ENCODE measurements at regions not wholly inside any gene's neighbourhood (a gene's known extent, or its start where the extent isn't known, plus 50 kb on each side); places are given as distances from the start of the nearest gene placed in this dataset.

DNA sequence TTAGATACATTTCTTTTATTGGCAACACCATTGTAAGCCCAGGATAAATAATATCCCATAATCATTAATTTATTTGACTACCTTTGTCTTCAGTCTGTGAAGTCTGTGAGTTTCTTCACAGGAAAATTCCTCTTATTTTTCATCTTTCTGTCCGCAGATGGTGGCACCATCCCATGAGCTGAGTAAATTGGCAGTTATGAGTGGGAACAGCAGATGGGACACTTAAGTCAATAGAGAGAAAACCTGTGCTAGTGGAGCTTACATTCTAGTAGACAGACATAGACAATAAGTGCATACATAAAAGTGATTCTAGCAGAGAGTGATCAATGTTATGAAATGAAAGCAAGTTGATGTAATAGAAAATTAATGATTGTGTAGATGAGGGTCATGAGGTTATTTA lies 638.2 kb upstream of the MIR17HG start:
- no peaks in the 10 kb centered on the region for H3K27me3 ChIP-seq (ENCODE audit: insufficient read depth, poor library complexity, severe bottlenecking)
- TF ChIP-seq, protein P1, sequence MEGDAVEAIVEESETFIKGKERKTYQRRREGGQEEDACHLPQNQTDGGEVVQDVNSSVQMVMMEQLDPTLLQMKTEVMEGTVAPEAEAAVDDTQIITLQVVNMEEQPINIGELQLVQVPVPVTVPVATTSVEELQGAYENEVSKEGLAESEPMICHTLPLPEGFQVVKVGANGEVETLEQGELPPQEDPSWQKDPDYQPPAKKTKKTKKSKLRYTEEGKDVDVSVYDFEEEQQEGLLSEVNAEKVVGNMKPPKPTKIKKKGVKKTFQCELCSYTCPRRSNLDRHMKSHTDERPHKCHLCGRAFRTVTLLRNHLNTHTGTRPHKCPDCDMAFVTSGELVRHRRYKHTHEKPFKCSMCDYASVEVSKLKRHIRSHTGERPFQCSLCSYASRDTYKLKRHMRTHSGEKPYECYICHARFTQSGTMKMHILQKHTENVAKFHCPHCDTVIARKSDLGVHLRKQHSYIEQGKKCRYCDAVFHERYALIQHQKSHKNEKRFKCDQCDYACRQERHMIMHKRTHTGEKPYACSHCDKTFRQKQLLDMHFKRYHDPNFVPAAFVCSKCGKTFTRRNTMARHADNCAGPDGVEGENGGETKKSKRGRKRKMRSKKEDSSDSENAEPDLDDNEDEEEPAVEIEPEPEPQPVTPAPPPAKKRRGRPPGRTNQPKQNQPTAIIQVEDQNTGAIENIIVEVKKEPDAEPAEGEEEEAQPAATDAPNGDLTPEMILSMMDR (IDR thresholded peaks at IDR 0.05; ENCODE audit: insufficient read depth, low read length): no peak
- TF ChIP-seq SPI1 (IDR thresholded peaks at IDR 0.05; ENCODE audit: borderline replicate concordance, low read depth): no peak
- TF ChIP-seq GABPA (IDR thresholded peaks at IDR 0.05; ENCODE audit: low read depth): no peak
- no peak for TF ChIP-seq POLR2AphosphoS5 (IDR thresholded peaks at IDR 0.05; ENCODE audit: low read depth)
- TF ChIP-seq, protein P2, sequence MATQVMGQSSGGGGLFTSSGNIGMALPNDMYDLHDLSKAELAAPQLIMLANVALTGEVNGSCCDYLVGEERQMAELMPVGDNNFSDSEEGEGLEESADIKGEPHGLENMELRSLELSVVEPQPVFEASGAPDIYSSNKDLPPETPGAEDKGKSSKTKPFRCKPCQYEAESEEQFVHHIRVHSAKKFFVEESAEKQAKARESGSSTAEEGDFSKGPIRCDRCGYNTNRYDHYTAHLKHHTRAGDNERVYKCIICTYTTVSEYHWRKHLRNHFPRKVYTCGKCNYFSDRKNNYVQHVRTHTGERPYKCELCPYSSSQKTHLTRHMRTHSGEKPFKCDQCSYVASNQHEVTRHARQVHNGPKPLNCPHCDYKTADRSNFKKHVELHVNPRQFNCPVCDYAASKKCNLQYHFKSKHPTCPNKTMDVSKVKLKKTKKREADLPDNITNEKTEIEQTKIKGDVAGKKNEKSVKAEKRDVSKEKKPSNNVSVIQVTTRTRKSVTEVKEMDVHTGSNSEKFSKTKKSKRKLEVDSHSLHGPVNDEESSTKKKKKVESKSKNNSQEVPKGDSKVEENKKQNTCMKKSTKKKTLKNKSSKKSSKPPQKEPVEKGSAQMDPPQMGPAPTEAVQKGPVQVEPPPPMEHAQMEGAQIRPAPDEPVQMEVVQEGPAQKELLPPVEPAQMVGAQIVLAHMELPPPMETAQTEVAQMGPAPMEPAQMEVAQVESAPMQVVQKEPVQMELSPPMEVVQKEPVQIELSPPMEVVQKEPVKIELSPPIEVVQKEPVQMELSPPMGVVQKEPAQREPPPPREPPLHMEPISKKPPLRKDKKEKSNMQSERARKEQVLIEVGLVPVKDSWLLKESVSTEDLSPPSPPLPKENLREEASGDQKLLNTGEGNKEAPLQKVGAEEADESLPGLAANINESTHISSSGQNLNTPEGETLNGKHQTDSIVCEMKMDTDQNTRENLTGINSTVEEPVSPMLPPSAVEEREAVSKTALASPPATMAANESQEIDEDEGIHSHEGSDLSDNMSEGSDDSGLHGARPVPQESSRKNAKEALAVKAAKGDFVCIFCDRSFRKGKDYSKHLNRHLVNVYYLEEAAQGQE (IDR thresholded peaks at IDR 0.05; ENCODE audit: insufficient replicate concordance, low read depth): no peak
- H3K4me3 ChIP-seq (replicated peaks; ENCODE audit: insufficient read depth, low read length): no peak overlapping the region
- no peak overlapping the region for H3K27ac ChIP-seq (replicated peaks)
- no peak for DNase-seq (ENCODE audit: low read depth in 1 of 2, low spot score in 1 of 2)

DNA sequence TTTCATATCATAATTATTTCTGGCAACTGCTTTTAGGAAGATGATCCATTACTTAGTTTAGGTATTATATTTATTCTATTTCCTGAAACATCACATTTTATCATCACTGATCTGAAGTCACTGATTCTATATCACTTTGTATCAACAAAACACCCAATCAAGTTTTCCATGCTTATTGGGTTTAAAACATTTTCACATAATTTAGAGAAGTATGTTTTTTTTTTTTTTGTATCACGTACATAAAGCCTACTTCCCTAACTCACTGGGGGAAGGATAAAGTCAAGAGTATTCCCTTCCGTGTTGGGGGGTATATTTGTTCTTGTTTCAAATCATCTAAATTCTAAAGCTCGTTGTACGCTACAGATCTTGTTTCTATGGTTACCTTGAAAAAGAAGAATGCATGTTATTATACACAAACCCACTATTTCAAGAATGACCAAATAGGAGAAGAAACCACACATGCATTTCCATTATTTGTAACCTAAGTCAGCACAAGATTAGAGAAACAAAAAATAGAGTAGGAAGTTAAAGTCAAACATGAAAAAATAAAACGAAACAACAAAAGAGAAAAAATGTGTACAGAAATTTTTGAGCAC lies 637.2 kb upstream of the MIR17HG start:
- no peak overlapping the region for H3K27ac ChIP-seq (replicated peaks)
- no peaks in the 10 kb centered on the region for H3K27me3 ChIP-seq (ENCODE audit: insufficient read depth, poor library complexity, severe bottlenecking)
- no peak for TF ChIP-seq POLR2AphosphoS5 (IDR thresholded peaks at IDR 0.05; ENCODE audit: low read depth)
- TF ChIP-seq, protein P1 (IDR thresholded peaks at IDR 0.05; ENCODE audit: insufficient read depth, low read length): no peak
- TF ChIP-seq GABPA (IDR thresholded peaks at IDR 0.05; ENCODE audit: low read depth): no peak
- TF ChIP-seq SPI1 (IDR thresholded peaks at IDR 0.05; ENCODE audit: borderline replicate concordance, low read depth): no peak
- TF ChIP-seq, protein P2 (IDR thresholded peaks at IDR 0.05; ENCODE audit: insufficient replicate concordance, low read depth): no peak
- no peak overlapping the region for H3K4me3 ChIP-seq (replicated peaks; ENCODE audit: insufficient read depth, low read length)
- DNase-seq (ENCODE audit: low read depth in 1 of 2, low spot score in 1 of 2): no peak

DNA sequence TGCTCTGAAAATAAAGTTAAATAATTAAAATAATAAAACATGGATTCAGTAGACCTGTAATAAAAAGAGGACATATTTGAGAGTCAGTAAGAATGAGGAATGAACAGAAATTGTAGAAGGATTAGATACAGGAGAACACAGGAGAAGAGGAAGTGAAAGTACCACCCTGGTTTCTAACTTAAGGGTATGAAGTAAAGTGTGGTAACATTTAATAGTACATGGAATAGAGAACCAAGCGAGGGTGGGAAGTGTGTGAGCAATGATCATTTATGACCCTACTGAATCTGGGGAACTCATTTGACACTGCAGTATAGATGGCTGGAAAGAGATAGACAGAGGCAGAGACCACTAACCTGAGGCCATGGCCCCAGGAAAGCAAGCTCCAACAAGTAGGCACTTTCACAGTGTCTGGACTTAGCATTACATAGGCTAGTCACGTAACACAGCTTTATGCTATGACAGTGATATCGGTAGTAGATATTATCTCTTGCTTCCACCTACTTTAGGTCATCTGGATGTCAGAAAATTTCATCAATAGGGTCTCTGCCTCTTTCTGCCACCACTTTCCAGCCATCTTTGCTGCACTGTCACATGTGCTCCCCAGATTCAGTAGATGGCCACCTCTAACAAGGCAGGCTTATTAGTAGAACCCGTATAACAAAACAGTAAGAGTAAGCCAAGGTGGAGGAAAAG lies 633.9 kb upstream of the MIR17HG start:
- DNase-seq (ENCODE audit: low read depth in 1 of 2, low spot score in 1 of 2): peak in 1 of 2 experiments; percentile 4
- Histone ChIP-seq H3K27ac (replicated peaks) (no peak overlapping the region), H3K27me3 (ENCODE audit: insufficient read depth, poor library complexity, severe bottlenecking) (no peaks in the 10 kb centered on the region), H3K4me3 (replicated peaks; ENCODE audit: insufficient read depth, low read length) (no peak overlapping the region)
- TF ChIP-seq SPI1 (IDR thresholded peaks at IDR 0.05; ENCODE audit: borderline replicate concordance, low read depth): 0 out of 2 replicates have a peak, but pooled peaks have one; percentile 3
- no peak for TF ChIP-seq POLR2AphosphoS5 (IDR thresholded peaks at IDR 0.05; ENCODE audit: low read depth)

DNA sequence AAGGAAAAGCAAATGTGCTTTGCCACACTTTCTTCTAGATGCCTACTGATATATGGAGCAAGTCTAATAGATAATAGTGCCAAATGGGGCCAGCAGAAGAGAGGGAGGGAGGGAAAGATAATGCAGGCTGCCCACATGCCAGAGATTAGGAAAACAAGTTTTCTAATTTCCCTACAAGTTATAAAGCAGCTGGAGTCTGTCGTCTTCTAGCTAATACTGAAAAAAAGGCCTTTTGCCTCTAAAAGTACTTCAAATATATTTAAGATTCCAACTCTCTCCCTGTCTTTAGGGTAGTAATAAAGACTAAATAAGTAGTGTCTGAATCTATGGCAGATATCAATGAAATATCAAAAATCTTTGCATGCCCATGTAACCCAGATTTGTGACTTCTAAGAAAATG lies 632.0 kb upstream of the MIR17HG start:
- Histone ChIP-seq H3K27ac (replicated peaks) (no peak overlapping the region), H3K4me3 (replicated peaks; ENCODE audit: insufficient read depth, low read length) (no peak overlapping the region), H3K27me3 (ENCODE audit: insufficient read depth, poor library complexity, severe bottlenecking) (no peaks in the 10 kb centered on the region)
- DNase-seq (ENCODE audit: low read depth in 1 of 2, low spot score in 1 of 2): no peak
- TF ChIP-seq, protein P1 (IDR thresholded peaks at IDR 0.05; ENCODE audit: insufficient read depth, low read length): no peak
- TF ChIP-seq POLR2AphosphoS5 (IDR thresholded peaks at IDR 0.05; ENCODE audit: low read depth) (no peak), GABPA (IDR thresholded peaks at IDR 0.05; ENCODE audit: low read depth) (no peak), SPI1 (IDR thresholded peaks at IDR 0.05; ENCODE audit: borderline replicate concordance, low read depth) (no peak)
- TF ChIP-seq, protein P2 (IDR thresholded peaks at IDR 0.05; ENCODE audit: insufficient replicate concordance, low read depth): no peak
